GM12891 (cell line): ENCODE measurements at regions not wholly inside any gene's neighbourhood (a gene's known extent, or its start where the extent isn't known, plus 50 kb on each side); places are given as distances from the start of the nearest gene placed in this dataset.

Source experiments
- POLR2A ChIP-seq: IDR thresholded peaks from 2 replicates; pipeline ENCODE4 v1.6.1; 2011; ENCODE audit warnings: low read depth, low read length, control low read depth
- POU2F2 ChIP-seq: IDR thresholded peaks from 2 replicates; pipeline ENCODE4 v1.6.1; 2011; ENCODE audit warnings: low read depth, mild to moderate bottlenecking, control low read depth, low read length, moderate library complexity

DNA sequence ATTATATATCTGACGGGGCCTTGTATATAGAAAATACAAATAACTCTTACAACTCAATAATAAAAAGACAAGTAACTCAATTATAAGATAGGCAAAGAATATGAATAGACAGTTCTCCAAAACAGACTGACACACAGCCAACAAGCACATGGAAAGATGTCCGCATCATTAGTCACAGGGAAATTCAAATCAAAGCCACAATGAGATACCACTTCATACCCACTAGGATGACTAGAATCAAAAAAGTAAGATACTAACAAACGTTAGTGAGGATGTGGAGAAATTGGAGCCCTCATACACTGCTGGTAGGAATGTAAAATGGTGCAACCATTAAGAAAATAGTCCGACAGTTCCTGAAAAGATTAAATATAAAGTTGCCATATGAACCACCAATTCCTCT lies 115.7 kb downstream of the RCHY1 start:
- no peak for TF ChIP-seq POU2F2
- no peak for TF ChIP-seq POLR2A
